Heart left ventricle (tissue), 13 donors: ENCODE measurements at regions not wholly inside any gene's neighbourhood (a gene's known extent, or its start where the extent isn't known, plus 50 kb on each side); places are given as distances from the start of the nearest gene placed in this dataset.

Experiments used
- CTCF ChIP-seq, 12 donors: fragments of 200-600 bp; sonication (generic) in 4 of 12; IDR thresholded peaks; one replicate each; pipeline versions ENCODE4 v1.5.0 to v1.8.0; 2018 to 2022; ENCODE audit warnings: antibody characterized with exemption in 12 of 12, mild to moderate bottlenecking in 5 of 12
- POLR2A ChIP-seq, 2 donors: fragments of 450-650 bp; IDR thresholded peaks; one replicate each; pipeline ENCODE4 v1.6.1; 2017; ENCODE audit warnings: antibody characterized with exemption in 2 of 2, mild to moderate bottlenecking in 2 of 2, moderate library complexity in 2 of 2
- donor health status: ischemic (EF 13 %, LVEDD 7.1; RV severe dilation, severe dysfunction).
- donor health status: DM: no; HTN: yes; CAD: no.
- donor health status: DM: no; HTN: no; CAD: no.
- donor health status: ischemic (EF 25% LVEDD 6.9; RV normal size, moderate dysfunction).
- donor health status: ischemic (EF 25% LVEDD 5.7; RV mildly dilated, moderate dysfunction).
- donor health status: ischemic (EF 35%, LVEDD 5.7; RV mildly dilated, moderate dysfunction).
- donor health status: nonischemic (EF 11% LVEDD 7.7; RV severe dilation, severe dysfunction).
- donor health status: DM: yes; HTN: yes; CAD: no.
- donor health status: PGD.
- donor health status: ischemic (EF 29% LVEDD 5.4; RV normal size, mild dysfunction).
- donor health status: nonischemic (EF 23%, LVEDD 6.1; RV moderate dilation, normal function).

- TF ChIP-seq CTCF (IDR thresholded peaks at IDR 0.05) (no peak), POLR2A (IDR thresholded peaks at IDR 0.05) (no peak)
Observed at GRCh38 chr11:127471662-127472061, 471.1 kb upstream of the KIRREL3 start.
